ENCODE measurements at regions not wholly inside any gene's neighbourhood (a gene's known extent, or its start where the extent isn't known, plus 50 kb on each side); places are given as distances from the start of the nearest gene placed in this dataset.

- Mint-ChIP-seq H3K27me3 (ENCODE audit: insufficient read depth) (0 out of 2 replicates have a peak, but pooled peaks cover 1% of the 10 kb centered on the region), H3K9me3 (no peaks in the 10 kb centered on the region), H3K4me3 (peak overlapping the region; percentile 15; the same call in 1 of the 2 replicates), H3K36me3 (ENCODE audit: low read depth) (0 out of 2 replicates have a peak, but pooled peaks cover 6% of the 10 kb centered on the region), H3K27ac (peak overlapping the region; percentile 29; the same call in 1 of the 2 replicates), H3K4me1 (ENCODE audit: low read depth) (peaks cover 48% of the 10 kb centered on the region)
- no peak for TF ChIP-seq CTCF (IDR thresholded peaks at IDR 0.05)
- peak; percentile 15 for DNase-seq
Observed at GRCh38 chr6:10194816-10195672, 219.8 kb downstream of the TFAP2A start.

DNA sequence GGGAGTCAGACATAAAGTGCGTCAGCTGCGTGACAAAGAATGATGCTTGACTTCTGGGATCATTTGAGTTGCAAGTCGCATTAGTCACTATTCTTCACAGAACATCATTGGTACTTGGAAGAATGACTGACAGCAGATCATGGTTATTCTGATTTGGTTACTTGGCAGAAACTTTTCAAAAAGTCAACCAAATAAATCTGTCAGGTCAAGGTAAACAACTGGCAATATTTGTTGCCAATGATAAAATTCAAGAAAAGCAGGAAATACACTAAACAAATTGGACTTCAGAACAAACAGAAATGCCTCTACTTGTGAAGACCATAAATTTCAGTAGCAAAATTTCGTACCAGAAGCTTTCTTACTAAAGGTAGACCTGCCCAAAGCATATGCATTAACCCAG lies 221.6 kb downstream of the TFAP2A start:
- no peak overlapping the region for H3K27ac Mint-ChIP-seq
- no peak for TF ChIP-seq CTCF (IDR thresholded peaks at IDR 0.05)
- H3K4me3 Mint-ChIP-seq = no peak overlapping the region
- DNase-seq = no peak
- H3K36me3 Mint-ChIP-seq (ENCODE audit: low read depth) = peaks cover 13% of the 10 kb centered on the region
- H3K9me3 Mint-ChIP-seq = no peaks in the 10 kb centered on the region
- 0 out of 2 replicates have a peak, but pooled peaks cover 1% of the 10 kb centered on the region for H3K27me3 Mint-ChIP-seq (ENCODE audit: insufficient read depth)
- H3K4me1 Mint-ChIP-seq (ENCODE audit: low read depth) = peaks cover 57% of the 10 kb centered on the region

- H3K27ac Mint-ChIP-seq = peak overlapping the region; percentile 61
- H3K27me3 Mint-ChIP-seq (ENCODE audit: insufficient read depth) = no peaks in the 10 kb centered on the region
- peaks cover 34% of the 10 kb centered on the region for H3K4me1 Mint-ChIP-seq (ENCODE audit: low read depth)
- DNase-seq = peak; percentile 77
- peaks cover 7% of the 10 kb centered on the region for H3K36me3 Mint-ChIP-seq (ENCODE audit: low read depth)
- peak overlapping the region; percentile 11; the same call in 1 of the 2 replicates for H3K4me3 Mint-ChIP-seq
- no peak for TF ChIP-seq CTCF (IDR thresholded peaks at IDR 0.05)
- H3K9me3 Mint-ChIP-seq = no peaks in the 10 kb centered on the region
Observed at GRCh38 chr6:10190042-10190441, 224.8 kb downstream of the TFAP2A start.

GRCh38 chr6:10184371-10185227 lies 230.3 kb downstream of the TFAP2A start:
- Mint-ChIP-seq H3K9me3 (no peaks in the 10 kb centered on the region), H3K27ac (no peak overlapping the region), H3K27me3 (ENCODE audit: insufficient read depth) (no peaks in the 10 kb centered on the region), H3K36me3 (ENCODE audit: low read depth) (peaks cover 5% of the 10 kb centered on the region), H3K4me3 (no peak overlapping the region), H3K4me1 (ENCODE audit: low read depth) (peaks cover 28% of the 10 kb centered on the region)
- peak; percentile 39 for DNase-seq
- no peak for TF ChIP-seq CTCF (IDR thresholded peaks at IDR 0.05)

DNA sequence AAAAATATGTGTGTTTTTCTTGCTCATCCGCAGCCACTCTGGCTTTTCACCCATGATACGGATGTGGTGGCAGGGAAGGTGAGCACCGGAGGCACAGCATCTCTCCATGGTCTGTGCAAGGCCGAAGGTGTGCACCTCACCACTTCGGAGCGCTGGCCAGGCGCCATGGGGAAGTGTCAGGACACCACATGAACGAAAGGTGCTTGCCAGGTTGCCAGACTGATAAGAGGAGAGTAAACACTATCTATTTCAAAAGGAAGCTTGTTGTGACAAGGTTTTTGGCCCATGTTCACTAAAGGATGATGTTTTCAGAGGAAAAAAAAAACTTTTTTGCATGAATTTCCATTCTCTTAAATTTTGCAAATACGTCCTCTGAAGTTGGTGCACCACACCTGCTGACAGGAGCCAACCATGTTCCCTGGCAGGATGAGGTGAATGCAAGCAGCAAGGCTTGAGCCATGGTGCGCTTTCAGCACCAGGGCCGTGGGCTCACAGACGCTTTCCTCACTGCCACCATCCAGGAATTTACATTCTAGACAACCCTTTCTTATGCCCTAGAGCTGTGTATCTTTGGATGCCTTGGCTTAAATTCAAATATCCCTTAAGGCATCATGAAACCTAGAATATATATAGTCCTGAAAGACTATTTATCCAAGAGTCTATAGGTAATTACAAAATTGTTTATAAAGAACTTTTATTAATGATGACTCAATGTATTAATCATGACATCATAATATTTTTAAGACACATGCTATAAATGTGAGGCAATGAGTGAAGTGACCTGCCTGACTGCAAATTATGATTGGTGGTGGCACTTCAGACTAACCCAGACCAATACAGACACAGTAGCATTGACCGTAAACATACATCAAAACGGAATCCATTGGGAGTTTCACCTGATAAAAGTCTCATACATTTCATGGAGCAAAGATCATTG lies 234.5 kb downstream of the TFAP2A start:
- DNase-seq = no peak
- Mint-ChIP-seq H3K9me3 (no peaks in the 10 kb centered on the region), H3K36me3 (ENCODE audit: low read depth) (no peaks in the 10 kb centered on the region), H3K27ac (no peak overlapping the region), H3K4me3 (no peak overlapping the region), H3K4me1 (ENCODE audit: low read depth) (peaks cover 44% of the 10 kb centered on the region), H3K27me3 (ENCODE audit: insufficient read depth) (no peaks in the 10 kb centered on the region)
- no peak for TF ChIP-seq CTCF (IDR thresholded peaks at IDR 0.05)

Data from HFFc6 (cell line).